NCI-H345 treated with DMSO at 0.1 percent for 48 hours (cell line): ENCODE measurements at regions not wholly inside any gene's neighbourhood (a gene's known extent, or its start where the extent isn't known, plus 50 kb on each side); places are given as distances from the start of the nearest gene placed in this dataset.
"Not testable (repeated sequence)": the region's sequence is repeated elsewhere in the genome, so short reads cannot be mapped to it uniquely, and the experiment has no call there.

Experiments used
- DNase-seq: peaks from one replicate; lab custom pipeline; 2025; ENCODE audit not compliant: unreplicated experiment; lab: John Stamatoyannopoulos, UW

DNA sequence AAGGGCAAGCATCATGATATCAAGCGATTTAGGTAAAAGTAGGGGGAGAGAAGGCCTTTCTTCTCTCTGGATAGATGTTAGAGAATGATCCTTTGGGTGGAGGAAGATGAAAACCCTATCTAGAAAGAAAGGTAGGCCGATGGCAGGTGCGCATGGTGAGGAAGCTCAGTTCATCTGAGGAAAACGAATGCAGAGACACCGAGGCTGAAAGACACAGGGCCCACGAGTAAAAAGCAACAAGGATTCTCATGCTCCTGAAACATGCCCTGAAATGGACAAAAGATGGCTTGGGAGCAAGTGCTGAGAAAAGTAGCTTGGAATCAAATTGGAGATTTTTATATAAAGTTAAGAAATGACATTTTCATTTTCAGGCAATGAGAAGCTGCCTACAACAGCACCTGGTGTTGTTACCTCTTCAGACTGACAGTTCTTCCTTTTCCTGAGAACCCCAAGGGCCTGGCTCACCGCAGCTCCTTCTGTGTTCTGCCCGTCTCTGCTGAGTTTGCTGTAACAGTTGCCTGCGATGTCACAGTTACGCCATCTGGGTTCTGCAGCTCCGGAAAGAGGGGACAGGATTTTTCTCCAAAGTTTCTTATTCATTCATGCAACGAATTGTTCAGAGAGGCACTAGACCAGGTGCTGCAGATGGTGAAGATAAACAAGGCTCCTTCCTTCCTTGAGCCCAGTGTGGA lies 402.0 kb upstream of the KLF6 start:
- DNase-seq = no peak

DNA sequence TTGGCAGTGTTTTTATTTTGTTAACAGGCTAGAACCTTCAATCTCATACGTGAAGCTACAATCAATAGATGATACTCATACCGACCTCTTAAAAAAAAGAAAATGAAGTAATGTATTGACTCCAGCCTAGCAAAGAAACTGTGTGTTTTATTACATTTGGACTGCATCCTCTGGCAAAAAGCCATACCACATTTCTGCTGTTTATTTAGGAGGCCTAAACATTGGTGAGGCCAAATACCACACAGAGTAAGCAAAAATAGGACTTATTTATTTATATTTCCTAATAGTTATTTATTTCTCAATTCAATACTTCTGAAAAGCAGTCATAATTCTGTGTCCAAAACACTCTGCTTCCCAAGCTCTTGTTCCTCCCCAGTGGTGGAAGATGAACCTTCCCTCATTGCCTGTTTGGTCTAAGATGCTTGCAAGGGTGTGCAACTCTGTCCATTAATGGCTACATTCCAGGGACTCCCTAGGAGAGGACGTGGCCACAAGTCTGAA lies 398.8 kb upstream of the KLF6 start:
- DNase-seq = no peak

DNA sequence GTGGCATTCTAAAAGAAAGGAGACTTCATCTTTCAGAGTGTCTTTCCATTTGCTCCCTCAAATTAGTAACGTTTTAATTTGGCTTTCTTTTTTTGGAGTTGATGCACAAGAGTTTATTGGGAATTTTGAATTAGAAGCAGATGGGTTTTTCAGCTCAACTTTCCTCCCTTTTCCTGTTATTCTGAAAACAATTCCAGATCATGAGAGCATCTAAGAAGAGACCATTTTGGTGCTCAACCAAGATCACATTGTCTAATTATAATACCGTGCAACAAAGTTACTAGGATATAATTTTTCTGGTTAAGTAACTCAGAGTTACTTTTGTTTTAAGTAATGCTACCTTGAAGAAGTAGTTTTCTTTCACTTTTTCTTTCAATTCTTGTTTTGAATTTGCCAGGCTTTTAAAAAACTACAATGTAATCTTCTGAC lies 396.6 kb upstream of the KLF6 start:
- no peak for DNase-seq

GRCh38 chr10:4181081-4181480 lies 396.1 kb upstream of the KLF6 start:
- DNase-seq = no peak

GRCh38 chr10:4177791-4178190 lies 392.8 kb upstream of the KLF6 start:
- DNase-seq = no peak

DNA sequence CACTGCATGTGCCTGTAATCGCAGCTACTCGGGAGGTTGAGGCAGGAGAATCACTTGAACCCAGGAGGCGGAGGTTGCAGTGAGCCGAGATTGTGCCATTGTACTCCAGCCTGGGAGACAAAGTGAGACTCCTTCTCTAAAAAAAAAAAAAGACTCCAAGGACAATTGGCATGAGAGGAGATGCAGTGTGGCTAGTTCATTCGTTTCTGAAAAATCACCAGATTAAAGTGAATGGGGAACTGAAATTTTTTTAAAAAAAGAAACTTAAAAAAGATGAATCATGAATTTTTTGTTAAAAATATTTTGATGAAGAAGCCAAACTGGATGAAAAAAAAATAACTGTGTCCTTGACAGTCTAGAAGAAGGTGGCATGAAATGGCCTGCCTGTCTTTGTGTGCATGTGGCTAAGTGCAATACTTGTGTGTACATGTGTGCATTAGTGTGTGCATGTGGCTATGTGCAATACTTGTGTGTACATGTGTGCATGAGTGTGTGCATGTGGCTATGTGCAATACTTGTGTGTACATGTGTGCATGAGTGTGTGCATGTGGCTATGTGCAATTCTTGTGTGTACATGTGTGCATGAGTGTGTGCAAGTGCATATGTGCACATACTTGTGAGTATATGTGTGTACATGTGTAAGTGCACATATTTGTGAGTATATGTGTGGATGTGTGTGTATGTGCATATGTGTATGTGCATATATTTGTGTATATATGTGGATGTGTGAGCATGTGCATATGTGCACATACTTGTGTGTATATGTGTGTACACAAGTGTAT lies 391.7 kb upstream of the KLF6 start:
- DNase-seq = no peak

DNA sequence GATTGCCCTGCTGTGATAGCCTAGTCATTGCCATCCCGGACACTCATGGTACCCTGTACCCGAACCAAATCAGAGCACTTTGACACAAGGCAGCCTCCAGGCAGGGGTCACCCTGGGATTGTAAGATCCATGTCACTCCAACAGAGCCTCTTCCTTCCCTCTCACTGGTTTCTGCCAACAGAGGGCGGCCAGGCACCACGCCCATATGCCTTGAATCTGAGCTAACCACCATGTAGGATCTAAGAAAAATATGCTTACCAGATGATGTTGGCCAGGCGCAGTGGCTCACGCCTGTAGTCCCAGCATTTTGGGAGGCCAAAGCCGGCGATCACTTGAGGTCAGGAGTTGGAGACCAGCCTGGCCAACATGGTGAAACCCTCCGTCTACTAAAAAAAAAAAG lies 389.2 kb upstream of the KLF6 start:
- no peak for DNase-seq

DNA sequence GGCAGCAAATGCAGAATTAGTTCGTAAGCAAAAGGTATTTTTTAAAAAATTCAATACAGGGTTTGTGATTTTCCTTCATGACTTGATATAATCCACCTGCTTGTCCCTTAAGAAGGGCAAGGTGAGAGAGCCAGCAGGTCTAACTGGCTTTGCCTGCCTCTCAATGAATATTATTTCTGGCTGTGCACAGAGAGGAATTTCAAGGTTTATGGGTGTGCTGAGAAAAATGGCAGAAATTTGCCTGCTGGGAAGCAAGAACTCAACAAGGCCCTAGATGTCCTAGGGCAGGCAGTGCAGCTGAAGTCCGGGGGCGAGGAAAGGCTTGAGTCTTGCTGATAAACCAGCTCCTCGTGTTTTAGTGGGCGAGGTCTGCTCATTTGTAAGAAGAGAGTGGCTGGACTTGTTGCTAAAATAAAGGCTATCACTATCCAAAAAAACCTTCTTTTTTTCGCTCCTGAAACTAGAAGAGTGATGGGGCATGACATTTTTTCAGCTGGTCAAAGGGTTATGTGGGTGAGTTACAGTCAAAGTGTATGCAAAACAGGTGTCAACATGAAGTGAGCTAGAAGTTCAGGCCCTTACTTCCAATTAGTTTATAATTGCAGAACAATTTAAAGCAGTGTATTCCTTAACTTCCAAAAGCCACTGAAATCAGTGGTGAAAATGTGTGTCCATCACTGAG lies 385.8 kb upstream of the KLF6 start:
- DNase-seq = no peak

DNA sequence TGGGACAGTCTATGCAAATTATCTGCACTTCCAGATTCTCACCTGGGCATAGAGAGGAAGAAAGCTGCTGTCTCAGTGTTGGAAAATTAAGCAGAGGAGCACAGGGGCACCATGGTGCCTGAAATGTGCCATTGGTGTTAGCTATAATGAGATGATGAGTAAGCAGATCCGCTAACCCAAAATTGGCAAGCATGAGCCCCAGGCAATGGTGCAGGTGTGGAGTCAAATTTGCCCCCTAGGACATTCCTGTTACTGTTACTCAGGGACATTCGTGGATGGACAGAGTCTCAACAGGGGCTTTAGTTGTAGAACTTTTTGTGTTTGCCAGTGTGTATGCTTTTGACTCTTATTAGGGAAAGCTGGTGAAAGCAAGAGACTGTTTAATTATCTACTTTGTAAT lies 385.2 kb upstream of the KLF6 start:
- DNase-seq = no peak

- no peak for DNase-seq
Measured at GRCh38 chr10:4169448-4169847, 384.4 kb upstream of the KLF6 start.

GRCh38 chr10:4167216-4167615 lies 382.2 kb upstream of the KLF6 start:
- no peak for DNase-seq

DNA sequence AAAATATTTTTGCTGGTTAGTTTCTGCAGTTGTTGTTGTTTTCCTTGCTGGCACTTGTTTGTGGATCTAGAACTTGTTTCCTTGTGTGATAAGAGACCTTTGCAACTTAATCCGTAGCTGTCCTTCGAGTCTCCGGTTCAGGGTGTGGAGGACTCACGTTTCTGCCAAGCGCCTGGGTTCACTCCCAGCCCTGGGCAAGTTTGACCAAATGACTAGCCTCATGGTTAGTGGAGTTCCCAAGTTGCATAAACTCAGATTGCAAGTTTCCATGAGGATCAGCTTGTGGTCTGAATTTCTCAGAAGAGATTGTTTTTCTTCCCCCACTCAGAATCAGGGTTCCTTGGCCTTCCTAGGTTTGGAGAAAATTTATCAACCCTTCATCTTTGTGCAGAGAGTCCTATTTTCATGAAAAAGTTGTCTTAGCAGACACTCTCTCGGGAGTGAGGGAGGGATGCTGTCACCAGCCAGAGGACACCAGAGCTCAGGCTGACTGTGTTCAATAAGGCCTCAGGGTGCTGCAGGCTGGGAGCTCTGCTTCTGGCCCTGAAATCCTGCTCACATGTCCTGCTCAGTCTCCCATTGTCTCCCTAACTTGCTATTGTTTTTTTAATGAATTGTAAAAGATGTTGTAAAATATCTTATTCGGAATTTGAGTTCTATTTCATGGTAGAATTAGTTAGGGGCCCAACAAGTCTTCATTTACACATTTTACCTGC lies 377.7 kb upstream of the KLF6 start:
- DNase-seq = no peak

- DNase-seq = no peak
Measured at GRCh38 chr10:4159173-4159572, 374.2 kb upstream of the KLF6 start.

DNA sequence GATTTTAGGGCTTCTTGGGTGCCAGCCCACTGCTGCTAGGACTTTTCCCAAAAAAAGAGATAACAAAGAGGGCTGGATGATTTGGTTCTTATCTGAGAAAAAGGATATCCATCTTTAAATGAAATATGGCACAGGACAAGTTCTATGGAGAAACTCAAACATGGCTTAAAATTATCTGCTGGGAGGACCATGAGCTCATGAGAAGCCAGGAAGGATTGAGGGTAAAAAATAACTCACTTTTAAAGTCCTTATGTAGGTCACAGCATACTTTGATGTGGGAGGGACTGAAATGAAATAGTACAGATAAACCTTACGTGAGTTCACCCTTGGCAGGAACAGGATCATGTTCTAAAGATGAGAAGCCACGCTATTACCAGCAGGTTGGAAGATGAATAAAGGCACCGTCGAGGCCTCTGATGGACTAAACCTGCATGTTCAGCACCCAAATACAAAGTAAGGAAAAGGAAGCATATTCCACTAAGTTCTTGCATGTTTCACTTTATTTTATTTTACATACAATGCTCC lies 369.2 kb upstream of the KLF6 start:
- no peak for DNase-seq

DNA sequence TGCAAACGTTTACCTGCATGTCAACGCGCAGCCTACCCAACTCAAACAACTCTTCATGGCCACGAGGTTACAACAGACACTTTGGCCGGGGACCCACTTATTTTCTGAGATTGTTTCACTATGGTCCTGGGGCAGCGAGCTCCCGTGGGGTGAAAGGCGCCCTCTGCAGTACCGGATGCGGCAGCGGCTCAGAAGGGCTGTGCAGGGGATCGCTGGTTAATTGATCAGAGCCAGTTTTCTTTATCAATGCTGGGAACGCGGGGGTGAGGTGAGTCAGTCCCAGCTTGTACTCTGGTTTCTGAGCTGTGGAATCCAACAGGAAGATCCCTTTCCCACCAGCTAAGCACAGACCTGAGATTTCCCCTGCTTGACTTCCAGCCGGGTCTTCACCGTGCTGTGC lies 366.5 kb upstream of the KLF6 start:
- no peak for DNase-seq

DNA sequence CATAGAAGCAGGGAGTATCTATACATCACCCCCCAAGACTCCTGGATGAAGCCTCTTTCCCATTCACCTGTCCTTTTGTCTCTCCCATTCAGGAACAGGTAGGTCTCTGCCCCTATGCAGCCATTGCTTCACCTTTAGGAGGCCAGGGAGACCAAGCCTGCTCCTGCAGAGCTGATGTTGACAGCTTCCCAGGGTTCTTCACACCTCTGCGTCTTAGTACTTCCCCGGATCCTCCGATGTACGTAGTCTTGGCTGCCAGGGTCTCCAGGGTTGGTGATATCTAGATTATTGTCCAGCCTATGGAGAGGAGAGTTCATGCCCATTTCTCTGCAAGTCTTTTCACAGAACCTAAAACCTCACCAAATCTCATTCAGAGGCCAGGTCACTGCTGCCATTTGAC lies 365.7 kb upstream of the KLF6 start:
- DNase-seq = no peak

DNA sequence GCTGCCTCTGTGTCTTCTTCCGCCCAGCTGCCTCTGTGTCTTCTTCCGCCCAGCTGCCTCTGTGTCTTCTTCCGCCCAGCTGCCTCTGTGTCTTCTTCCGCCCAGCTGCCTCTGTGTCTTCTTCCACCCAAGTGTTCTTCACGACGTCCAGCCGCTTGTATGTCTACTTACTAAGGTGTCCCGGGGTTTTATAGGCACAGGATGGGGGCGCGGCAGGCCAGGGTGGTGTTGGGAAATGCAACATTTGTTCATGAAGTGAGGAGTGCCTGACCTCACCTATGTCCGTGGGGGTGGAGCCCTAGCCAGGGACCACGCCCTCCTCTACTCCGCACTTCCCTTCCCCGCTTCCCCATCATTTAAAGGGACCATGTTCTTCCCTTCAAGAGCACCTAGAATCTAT lies 364.5 kb upstream of the KLF6 start:
- not testable (repeated sequence) for DNase-seq

DNA sequence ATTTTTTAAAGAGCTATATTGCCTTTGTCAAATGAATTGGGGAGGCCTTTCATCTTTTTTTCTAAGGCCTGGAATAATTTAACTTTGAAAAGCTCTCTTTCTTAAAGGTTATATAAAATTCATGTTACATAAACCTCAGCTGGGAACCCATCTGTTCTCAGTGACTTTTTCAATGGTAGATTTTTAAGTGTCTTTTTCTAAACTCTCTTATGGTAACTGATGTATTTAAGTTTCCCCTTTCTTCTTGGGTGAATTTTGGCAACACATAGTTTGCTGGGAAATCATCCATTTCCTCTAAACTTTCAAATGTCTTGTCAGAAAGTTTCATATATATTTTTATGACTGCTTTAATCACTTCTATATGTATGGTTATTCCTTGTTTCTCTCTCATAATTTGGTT lies 362.2 kb upstream of the KLF6 start:
- no peak for DNase-seq

GRCh38 chr10:4144817-4145216 lies 359.8 kb upstream of the KLF6 start:
- no peak for DNase-seq

GRCh38 chr10:4141471-4141870 lies 356.5 kb upstream of the KLF6 start:
- no peak for DNase-seq

DNA sequence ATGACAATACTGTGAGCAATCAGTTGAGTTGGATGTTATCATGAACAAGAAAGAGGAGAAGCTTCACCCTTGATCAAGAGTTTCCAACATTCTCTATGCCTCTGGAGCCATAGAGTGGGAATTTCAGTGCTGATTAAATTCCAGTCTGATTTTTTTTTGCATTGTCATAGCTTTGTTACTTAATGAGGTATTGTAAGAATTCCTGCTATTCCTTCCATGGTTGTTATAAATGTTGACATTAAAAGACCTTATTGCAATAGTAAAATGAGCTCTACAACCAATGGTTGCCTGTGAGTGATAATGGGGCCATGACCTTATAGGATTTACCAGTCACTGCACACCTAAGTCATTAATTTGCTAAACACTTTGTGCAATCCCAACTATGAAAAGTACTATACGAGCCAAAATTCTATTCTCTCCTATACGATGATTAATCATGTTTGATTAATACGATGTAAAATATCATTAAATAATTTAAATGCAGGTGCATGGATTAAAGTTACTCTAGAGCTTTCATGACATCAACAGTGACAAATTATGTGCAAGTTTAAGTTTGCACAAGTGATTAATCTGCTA lies 353.2 kb upstream of the KLF6 start:
- no peak for DNase-seq
